GM19455 (cell line): ENCODE measurements at regions not wholly inside any gene's neighbourhood (a gene's known extent, or its start where the extent isn't known, plus 50 kb on each side); places are given as distances from the start of the nearest gene placed in this dataset.

Source experiments
- ATAC-seq: cut with Tn5 transposase; IDR thresholded peaks from one replicate; pipeline ENCODE4 v1.9.1; 2021; ENCODE audit not compliant: unreplicated experiment

- no peak for ATAC-seq
Observed at GRCh38 chr16:62105244-62105643, 69.0 kb upstream of the CDH8 start.

- ATAC-seq, result no peak
Observed at GRCh38 chr16:62102588-62102987, 66.3 kb upstream of the CDH8 start.

- no peak for ATAC-seq
Observed at GRCh38 chr16:62100651-62101050, 64.4 kb upstream of the CDH8 start.

GRCh38 chr16:62089715-62090114 lies 53.5 kb upstream of the CDH8 start:
- no peak for ATAC-seq

- ATAC-seq, result no peak
Observed at GRCh38 chr16:62088731-62089410, 52.6 kb upstream of the CDH8 start.
